GM19035 (cell line): ENCODE measurements at regions not wholly inside any gene's neighbourhood (a gene's known extent, or its start where the extent isn't known, plus 50 kb on each side); places are given as distances from the start of the nearest gene placed in this dataset.

Experiments
- ATAC-seq: cut with Tn5 transposase; IDR thresholded peaks from one replicate; pipeline ENCODE4 v1.9.1; 2021; ENCODE audit not compliant: unreplicated experiment

- ATAC-seq: no peak
Observed at GRCh38 chr5:116389601-116390000, 185.0 kb downstream of the SEMA6A start.

GRCh38 chr5:116388564-116389258 lies 185.9 kb downstream of the SEMA6A start:
- no peak for ATAC-seq

- ATAC-seq: no peak
Observed at GRCh38 chr5:116387738-116388137, 186.9 kb downstream of the SEMA6A start.

- no peak for ATAC-seq
Observed at GRCh38 chr5:116386633-116387032, 188.0 kb downstream of the SEMA6A start.

- no peak for ATAC-seq
Observed at GRCh38 chr5:116382874-116383266, 191.8 kb downstream of the SEMA6A start.

- no peak for ATAC-seq
Observed at GRCh38 chr5:116382032-116382873, 192.4 kb downstream of the SEMA6A start.

- no peak for ATAC-seq
Observed at GRCh38 chr5:116381201-116381600, 193.4 kb downstream of the SEMA6A start.

- ATAC-seq: no peak
Observed at GRCh38 chr5:116380621-116381020, 194.0 kb downstream of the SEMA6A start.

- ATAC-seq: no peak
Observed at GRCh38 chr5:116379306-116379705, 195.3 kb downstream of the SEMA6A start.

- no peak for ATAC-seq
Observed at GRCh38 chr5:116378777-116379121, 195.9 kb downstream of the SEMA6A start.

GRCh38 chr5:116378007-116378776 lies 196.4 kb downstream of the SEMA6A start:
- ATAC-seq: no peak

GRCh38 chr5:116377276-116378006 lies 197.2 kb downstream of the SEMA6A start:
- no peak for ATAC-seq

GRCh38 chr5:116375926-116376325 lies 198.7 kb downstream of the SEMA6A start:
- no peak for ATAC-seq

GRCh38 chr5:116374434-116374852 lies 200.2 kb downstream of the SEMA6A start:
- peak; percentile 65 for ATAC-seq

GRCh38 chr5:116372931-116373597 lies 201.6 kb downstream of the SEMA6A start:
- ATAC-seq: no peak

GRCh38 chr5:116371935-116372334 lies 202.7 kb downstream of the SEMA6A start:
- ATAC-seq: no peak

- no peak for ATAC-seq
Observed at GRCh38 chr5:116371431-116371830, 203.2 kb downstream of the SEMA6A start.

- ATAC-seq: no peak
Observed at GRCh38 chr5:116370886-116371285, 203.7 kb downstream of the SEMA6A start.

GRCh38 chr5:116370149-116370548 lies 204.5 kb downstream of the SEMA6A start:
- ATAC-seq: no peak

GRCh38 chr5:116365006-116365496 lies 209.6 kb downstream of the SEMA6A start:
- peak; percentile 82 for ATAC-seq
